ENCODE measurements at regions not wholly inside any gene's neighbourhood (a gene's known extent, or its start where the extent isn't known, plus 50 kb on each side); places are given as distances from the start of the nearest gene placed in this dataset.

DNA sequence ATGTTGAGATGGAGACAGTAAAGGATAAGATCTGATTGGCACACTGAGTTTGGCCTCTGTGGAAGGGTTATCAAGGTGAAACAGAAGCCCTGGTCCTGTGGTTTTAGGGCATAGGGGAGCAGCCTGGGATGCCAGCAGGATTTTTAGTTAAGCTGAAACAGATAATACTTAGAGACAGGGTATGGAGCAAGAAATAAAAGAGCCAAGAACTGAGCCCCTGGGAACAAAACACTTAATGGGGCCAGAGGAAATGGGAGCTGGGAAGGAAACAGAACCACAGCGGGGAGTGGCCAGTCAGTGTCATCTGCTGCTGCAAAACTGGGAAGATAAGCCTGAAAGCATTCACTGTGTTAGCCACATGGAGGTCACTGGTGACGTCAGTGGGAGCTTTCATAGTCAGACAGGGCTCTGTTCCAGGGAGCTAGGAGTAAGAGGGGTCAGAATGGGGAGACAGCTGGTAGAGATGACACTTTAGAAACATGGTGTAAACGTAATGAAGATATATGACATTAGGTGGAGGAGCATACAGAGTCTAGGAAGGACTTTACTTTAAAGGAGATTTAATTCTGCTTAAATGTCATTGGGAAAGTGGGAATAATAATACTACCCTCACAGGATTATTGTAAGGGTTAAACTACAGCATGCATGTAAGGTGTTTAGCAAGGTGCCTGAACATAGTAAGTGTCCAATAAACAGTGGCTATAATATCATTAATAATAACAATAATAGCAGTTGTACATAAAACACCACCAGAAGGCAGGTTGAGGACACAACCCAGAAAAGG is 172.7 kb upstream of the CTNNB1 start (continued):
- TF ChIP-seq CBX5 (IDR thresholded peaks at IDR 0.05; ENCODE audit: borderline replicate concordance, low read depth), result no peak
- TF ChIP-seq POLR2H (tag; IDR thresholded peaks at IDR 0.05; ENCODE audit: low read depth), result no peak
- TF ChIP-seq, protein P1, sequence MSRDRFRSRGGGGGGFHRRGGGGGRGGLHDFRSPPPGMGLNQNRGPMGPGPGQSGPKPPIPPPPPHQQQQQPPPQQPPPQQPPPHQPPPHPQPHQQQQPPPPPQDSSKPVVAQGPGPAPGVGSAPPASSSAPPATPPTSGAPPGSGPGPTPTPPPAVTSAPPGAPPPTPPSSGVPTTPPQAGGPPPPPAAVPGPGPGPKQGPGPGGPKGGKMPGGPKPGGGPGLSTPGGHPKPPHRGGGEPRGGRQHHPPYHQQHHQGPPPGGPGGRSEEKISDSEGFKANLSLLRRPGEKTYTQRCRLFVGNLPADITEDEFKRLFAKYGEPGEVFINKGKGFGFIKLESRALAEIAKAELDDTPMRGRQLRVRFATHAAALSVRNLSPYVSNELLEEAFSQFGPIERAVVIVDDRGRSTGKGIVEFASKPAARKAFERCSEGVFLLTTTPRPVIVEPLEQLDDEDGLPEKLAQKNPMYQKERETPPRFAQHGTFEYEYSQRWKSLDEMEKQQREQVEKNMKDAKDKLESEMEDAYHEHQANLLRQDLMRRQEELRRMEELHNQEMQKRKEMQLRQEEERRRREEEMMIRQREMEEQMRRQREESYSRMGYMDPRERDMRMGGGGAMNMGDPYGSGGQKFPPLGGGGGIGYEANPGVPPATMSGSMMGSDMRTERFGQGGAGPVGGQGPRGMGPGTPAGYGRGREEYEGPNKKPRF (IDR thresholded peaks at IDR 0.05; ENCODE audit: low read depth, low read length), result no peak
- TF ChIP-seq NELFE (IDR thresholded peaks at IDR 0.05; ENCODE audit: insufficient read depth, insufficient read length), result no peak
- no peak for TF ChIP-seq TAF9B (IDR thresholded peaks at IDR 0.05; ENCODE audit: partially characterized antibody)
- TF ChIP-seq ZNF354B (CRISPR knock-in tag; IDR thresholded peaks at IDR 0.05), result no peak
- TF ChIP-seq BRD9 (IDR thresholded peaks at IDR 0.05; ENCODE audit: low read depth, partially characterized antibody), result no peak
- peak; percentile 95 for TF ChIP-seq CREM (IDR thresholded peaks at IDR 0.05; ENCODE audit: low read depth)
- TF ChIP-seq NFE2L1 (tag; IDR thresholded peaks at IDR 0.05; ENCODE audit: borderline replicate concordance, low read depth), result no peak
- no peak for TF ChIP-seq ZNF445 (CRISPR knock-in tag; IDR thresholded peaks at IDR 0.05; ENCODE audit: low read depth)
- TF ChIP-seq ZNF174 (CRISPR knock-in tag; IDR thresholded peaks at IDR 0.05), result no peak
- TF ChIP-seq SMAD2 (IDR thresholded peaks at IDR 0.05; ENCODE audit: low read depth, low read length), result no peak
- no peak for TF ChIP-seq WHSC1 (IDR thresholded peaks at IDR 0.05; ENCODE audit: low read length)
- no peak for TF ChIP-seq SIX5 (IDR thresholded peaks at IDR 0.05; ENCODE audit: borderline replicate concordance in 1 of 2, insufficient read depth in 1 of 2, low read depth in 1 of 2, low read length in 2 of 2)
- TF ChIP-seq ZNF3 (CRISPR knock-in tag; IDR thresholded peaks at IDR 0.05), result no peak
- no peak for TF ChIP-seq STAT5B (CRISPR knock-in tag; IDR thresholded peaks at IDR 0.05)
- TF ChIP-seq RAD51 (IDR thresholded peaks at IDR 0.05; ENCODE audit: borderline replicate concordance, low read depth), result no peak; the same call in 1 of the 2 replicates
- TF ChIP-seq E2F3 (CRISPR knock-in tag; IDR thresholded peaks at IDR 0.05), result no peak
- no peak for TF ChIP-seq ZFP1 (CRISPR knock-in tag; IDR thresholded peaks at IDR 0.05)
- no peak for TF ChIP-seq POLR3A (IDR thresholded peaks at IDR 0.05; ENCODE audit: borderline replicate concordance, extremely low read depth, insufficient read depth, insufficient read length)
- TF ChIP-seq MTF1 (CRISPR knock-in tag; IDR thresholded peaks at IDR 0.05; ENCODE audit: borderline replicate concordance), result no peak
- peak; percentile 89 for TF ChIP-seq JUND (IDR thresholded peaks at IDR 0.05; ENCODE audit: borderline replicate concordance, low read depth, low read length)
- peak; percentile 91 for TF ChIP-seq JUND (tag; IDR thresholded peaks at IDR 0.05; ENCODE audit: borderline replicate concordance, low read depth, low read length)
- TF ChIP-seq TCF3 (CRISPR knock-in tag; IDR thresholded peaks at IDR 0.05), result peak; percentile 49
- TF ChIP-seq ZNF146 (CRISPR knock-in tag; IDR thresholded peaks at IDR 0.05; ENCODE audit: unreplicated experiment), result no peak
- no peak for TF ChIP-seq ZNF778 (CRISPR knock-in tag; IDR thresholded peaks at IDR 0.05)
- no peak for TF ChIP-seq KAT2B (IDR thresholded peaks at IDR 0.05; ENCODE audit: low read depth, low read length)
- no peak for TF ChIP-seq PHTF2 (CRISPR knock-in tag; IDR thresholded peaks at IDR 0.05)
- TF ChIP-seq KHSRP (IDR thresholded peaks at IDR 0.05), result no peak
- TF ChIP-seq SAFB2 (IDR thresholded peaks at IDR 0.05; ENCODE audit: borderline replicate concordance, low read depth, low read length, severe bottlenecking), result no peak
- TF ChIP-seq PML (IDR thresholded peaks at IDR 0.05; ENCODE audit: low read length), result no peak
